GM23338 (cell line): ENCODE measurements at regions not wholly inside any gene's neighbourhood (a gene's known extent, or its start where the extent isn't known, plus 50 kb on each side); places are given as distances from the start of the nearest gene placed in this dataset.

Source experiments
- ATAC-seq: fragments of 200-7000 bp; cut with Tn5 transposase; 3 replicates; pipeline ENCODE4 v1.9.1; 2020
- DNase-seq: peaks from one replicate; pipeline ENCODE4 v3.0.0-alpha.2; 2015; ENCODE audit warnings: low spot score
- H2AFZ ChIP-seq: fragments of 200-600 bp; sonication (generic); 2 replicates; pipeline ENCODE4 v1.8.0; 2016; ENCODE audit warnings: antibody characterized with exemption, mild to moderate bottlenecking, moderate library complexity
- H3F3A ChIP-seq: fragments of 200-600 bp; sonication (generic); replicated peaks from 2 replicates; pipeline ENCODE4 v1.8.0; 2017; ENCODE audit warnings: antibody characterized with exemption, mixed run types, low read depth
- H3K27ac ChIP-seq: fragments of 200-600 bp; sonication (generic); 2 replicates; pipeline ENCODE4 v1.6.1; 2016; ENCODE audit warnings: low read depth
- H3K27me3 ChIP-seq: fragments of 200-600 bp; sonication (generic); 2 replicates; pipeline ENCODE4 v1.8.0; 2016; ENCODE audit warnings: mild to moderate bottlenecking, mixed run types, moderate library complexity; ENCODE audit not compliant: insufficient read depth
- H3K36me3 ChIP-seq: fragments of 200-600 bp; sonication (generic); 2 replicates; pipeline ENCODE4 v1.8.0; 2016; ENCODE audit warnings: mild to moderate bottlenecking; ENCODE audit not compliant: insufficient read depth
- H3K4me1 ChIP-seq: fragments of 200-600 bp; sonication (generic); 2 replicates; pipeline ENCODE4 v1.8.0; 2016; ENCODE audit warnings: mild to moderate bottlenecking, moderate library complexity; ENCODE audit not compliant: insufficient read depth
- H3K4me2 ChIP-seq: fragments of 200-600 bp; sonication (generic); 2 replicates; pipeline ENCODE4 v1.7.1; 2017; ENCODE audit warnings: mixed run types
- H3K4me3 ChIP-seq: fragments of 200-600 bp; sonication (generic); 2 replicates; pipeline ENCODE4 v1.6.1; 2016; ENCODE audit warnings: mixed run types
- H3K79me2 ChIP-seq: fragments of 200-600 bp; sonication (generic); replicated peaks from 2 replicates; pipeline ENCODE4 v1.8.0; 2017; ENCODE audit warnings: mild to moderate bottlenecking; ENCODE audit not compliant: insufficient read depth
- H3K9me2 ChIP-seq: fragments of 200-600 bp; sonication (generic); 2 replicates; pipeline ENCODE4 v1.8.0; 2017; ENCODE audit not compliant: insufficient read depth
- H4K20me1 ChIP-seq: fragments of 200-600 bp; sonication (generic); replicated peaks from 2 replicates; pipeline ENCODE4 v1.8.0; 2017; ENCODE audit warnings: mild to moderate bottlenecking; ENCODE audit not compliant: insufficient read depth
- H3K27ac Mint-ChIP-seq: 2 replicates; pipeline ENCODE4 v1.8.0; 2020; ENCODE audit warnings: inconsistent platforms, mild to moderate bottlenecking, moderate library complexity, mixed read lengths
- H3K27me3 Mint-ChIP-seq: 3 replicates; pipeline ENCODE4 v1.8.0; 2022; ENCODE audit warnings: low read depth, mild to moderate bottlenecking, moderate library complexity, mixed read lengths, inconsistent platforms; ENCODE audit not compliant: insufficient read depth, poor library complexity
- H3K36me3 Mint-ChIP-seq: 3 replicates; pipeline ENCODE4 v1.8.0; 2021; ENCODE audit warnings: low read depth, mild to moderate bottlenecking, inconsistent platforms, moderate library complexity, mixed read lengths
- H3K4me1 Mint-ChIP-seq: 3 replicates; pipeline ENCODE4 v1.8.0; 2020; ENCODE audit warnings: mild to moderate bottlenecking, inconsistent platforms, mixed read lengths
- H3K4me3 Mint-ChIP-seq: 3 replicates; pipeline ENCODE4 v1.8.0; 2021; ENCODE audit warnings: moderate library complexity, mild to moderate bottlenecking, inconsistent platforms, mixed read lengths
- H3K9me3 Mint-ChIP-seq: 3 replicates; pipeline ENCODE4 v1.8.0; 2020; ENCODE audit warnings: moderate library complexity, mild to moderate bottlenecking, inconsistent platforms, mixed read lengths
- CREB1 ChIP-seq: fragments of 250-450 bp; sonication (Bioruptor Pico); IDR thresholded peaks from 2 replicates; pipeline ENCODE4 v1.5.0; 2020; ENCODE audit warnings: low read depth, mild to moderate bottlenecking, moderate library complexity
- CTCF ChIP-seq, 2 experiments: fragments of 200-600 bp in 1 of 2; sonication (generic) in 1 of 2; conservative IDR thresholded peaks; 2 replicates each; pipeline versions ENCODE4 v1.5.1 to v1.6.1; 2016 to 2017; ENCODE audit warnings: antibody characterized with exemption in 2 of 2, low read depth in 2 of 2, mild to moderate bottlenecking in 2 of 2, moderate library complexity in 1 of 2
- ETS1 ChIP-seq: IDR thresholded peaks from 2 replicates; pipeline ENCODE4 v1.6.1; 2016; ENCODE audit warnings: antibody characterized with exemption
- EZH2 ChIP-seq: fragments of 200-600 bp; sonication (generic); IDR thresholded peaks from one replicate; pipeline ENCODE4 v1.8.0; 2017; ENCODE audit warnings: antibody characterized with exemption, mild to moderate bottlenecking, low read depth; ENCODE audit not compliant: unreplicated experiment
- EZH2phosphoT487 ChIP-seq: fragments of 200-600 bp; sonication (generic); IDR thresholded peaks from one replicate; pipeline ENCODE4 v1.8.1; 2018; ENCODE audit warnings: antibody characterized with exemption; ENCODE audit not compliant: unreplicated experiment
- JUNB ChIP-seq: IDR thresholded peaks from one replicate; pipeline ENCODE4 v1.6.1; 2016; ENCODE audit warnings: antibody characterized with exemption; ENCODE audit not compliant: unreplicated experiment
- NANOG ChIP-seq: IDR thresholded peaks from 2 replicates; pipeline ENCODE4 v1.6.1; 2016; ENCODE audit warnings: antibody characterized with exemption, borderline replicate concordance
- POLR2AphosphoS5 ChIP-seq: IDR thresholded peaks from 2 replicates; pipeline ENCODE4 v1.6.1; 2016; ENCODE audit warnings: antibody characterized with exemption, low read depth
- REST ChIP-seq: IDR thresholded peaks from one replicate; pipeline ENCODE4 v1.6.1; 2018; ENCODE audit warnings: antibody characterized with exemption; ENCODE audit not compliant: unreplicated experiment
- STAT1 ChIP-seq: IDR thresholded peaks from one replicate; pipeline ENCODE4 v1.6.1; 2016; ENCODE audit warnings: antibody characterized with exemption; ENCODE audit not compliant: unreplicated experiment
- ZNF114 ChIP-seq: fragments of 250-450 bp; sonication (Bioruptor Pico); IDR thresholded peaks from 2 replicates; pipeline ENCODE4 v1.5.0; 2020; ENCODE audit warnings: mild to moderate bottlenecking, moderate library complexity
- ZNF331 ChIP-seq: fragments of 250-450 bp; sonication (Bioruptor Pico); IDR thresholded peaks from 2 replicates; pipeline ENCODE4 v1.5.0; 2020; ENCODE audit warnings: low read depth, mild to moderate bottlenecking, moderate library complexity
- ZNF462 ChIP-seq: fragments of 250-450 bp; sonication (Bioruptor Pico); IDR thresholded peaks from 2 replicates; pipeline ENCODE4 v1.5.0; 2020; ENCODE audit warnings: mild to moderate bottlenecking, moderate library complexity

GRCh38 chr3:139202226-139202958 is 141.4 kb upstream of the MRPS22 start:
- Histone ChIP-seq H3K9me2 (0 out of 2 replicates have a peak, but pooled peaks cover 3% of the 10 kb centered on the region), H2AFZ (peak overlapping the region; percentile 74; the same call in 1 of the 2 replicates), H3K27me3 (no peaks in the 10 kb centered on the region), H3K27ac (no peak overlapping the region), H3K36me3 (no peaks in the 10 kb centered on the region), H3K4me3 (no peak overlapping the region), H3F3A (no peaks in the 10 kb centered on the region), H3K4me1 (no peaks in the 10 kb centered on the region), H3K4me2 (no peak overlapping the region), H3K79me2 (no peaks in the 10 kb centered on the region), H4K20me1 (no peaks in the 10 kb centered on the region)
- TF ChIP-seq ETS1, result no peak
- no peak for TF ChIP-seq ZNF114 (CRISPR knock-in tag)
- TF ChIP-seq REST, result no peak
- TF ChIP-seq ZNF462 (CRISPR knock-in tag), result peak; percentile 45; the same call in 1 of the 2 replicates
- TF ChIP-seq NANOG, result no peak
- TF ChIP-seq ZNF331, result no peak
- TF ChIP-seq EZH2, result no peak
- no peak for TF ChIP-seq POLR2AphosphoS5
- no peak for TF ChIP-seq STAT1
- TF ChIP-seq CREB1 (CRISPR knock-in tag), result no peak
- no peak for TF ChIP-seq EZH2phosphoT487
- no peak for TF ChIP-seq JUNB
- peak; percentile 33 to 67; a peak in 3 of 4 replicates for TF ChIP-seq CTCF (conservative IDR thresholded peaks at IDR 0.05; ENCODE audit: low read depth in 2 of 2)
- Mint-ChIP-seq H3K27ac (0 out of 2 replicates have a peak overlapping the region, but pooled peaks have one; percentile 44), H3K36me3 (no peaks in the 10 kb centered on the region), H3K27me3 (peaks cover 6% of the 10 kb centered on the region), H3K9me3 (peaks cover 7% of the 10 kb centered on the region), H3K4me3 (no peak overlapping the region), H3K4me1 (peaks cover 3% of the 10 kb centered on the region; the same call in 1 of the 3 replicates)
- peak; percentile 85 for DNase-seq
- peak; percentile 98 for ATAC-seq
